ENCODE measurements at regions not wholly inside any gene's neighbourhood (a gene's known extent, or its start where the extent isn't known, plus 50 kb on each side); places are given as distances from the start of the nearest gene placed in this dataset.

DNA sequence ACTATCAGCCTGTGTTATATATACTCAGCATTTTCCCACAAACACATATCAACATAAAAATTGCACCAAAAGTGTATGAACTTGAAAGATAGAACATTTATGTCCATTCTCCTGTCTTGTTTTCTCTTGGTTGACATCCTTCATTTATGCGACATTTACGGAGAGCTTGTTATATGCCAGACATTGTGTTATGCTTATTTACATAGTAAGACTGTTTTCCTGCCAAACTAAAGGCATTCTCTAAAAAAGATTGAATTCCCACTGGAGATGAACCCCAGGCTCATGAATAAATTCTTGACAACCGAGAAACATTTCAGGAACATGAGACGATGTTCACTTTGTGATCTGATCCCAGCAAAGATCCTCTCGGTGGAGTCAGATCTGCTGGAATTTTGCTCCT, 131.0 kb downstream of the RAP2A start:
- FAIRE-seq (no peak), DNase-seq (ENCODE audit: low read depth) (no peak)
- Mint-ChIP-seq H3K36me3 (ENCODE audit: low read depth, unreplicated experiment) (no peaks in the 10 kb centered on the region), H3K4me1 (ENCODE audit: low read depth, unreplicated experiment) (peaks cover 12% of the 10 kb centered on the region), H3K4me3 (ENCODE audit: unreplicated experiment) (no peak overlapping the region), H3K9me3 (ENCODE audit: unreplicated experiment) (no peaks in the 10 kb centered on the region), H3K27ac (ENCODE audit: unreplicated experiment) (no peak overlapping the region), H3K27me3 (ENCODE audit: low read depth, unreplicated experiment) (no peaks in the 10 kb centered on the region)
- Histone ChIP-seq H3K4me1 (ENCODE audit: insufficient read depth, low read length) (no peaks in the 10 kb centered on the region), H3K4me3 (ENCODE audit: insufficient read depth, low read depth, low read length) (no peak overlapping the region), H3K79me2 (ENCODE audit: insufficient read depth, low read length) (no peaks in the 10 kb centered on the region), H3K4me2 (ENCODE audit: low read length) (no peak overlapping the region), H3K27ac (ENCODE audit: low read depth, low read length) (no peak overlapping the region), H3K9me3 (ENCODE audit: insufficient read depth, low read depth, low read length) (no peaks in the 10 kb centered on the region), H3K36me3 (ENCODE audit: insufficient read depth, low read length) (no peaks in the 10 kb centered on the region), H3K27me3 (ENCODE audit: insufficient read depth, low read length) (no peaks in the 10 kb centered on the region), H4K20me1 (ENCODE audit: insufficient read depth, low read length) (no peaks in the 10 kb centered on the region), H3K9ac (ENCODE audit: low read length) (no peak overlapping the region), H2AFZ (ENCODE audit: low read depth, low read length) (no peak overlapping the region)
- TF ChIP-seq EZH2 (IDR thresholded peaks at IDR 0.05; ENCODE audit: insufficient read depth, low read length), result no peak
- TF ChIP-seq, protein P1, sequence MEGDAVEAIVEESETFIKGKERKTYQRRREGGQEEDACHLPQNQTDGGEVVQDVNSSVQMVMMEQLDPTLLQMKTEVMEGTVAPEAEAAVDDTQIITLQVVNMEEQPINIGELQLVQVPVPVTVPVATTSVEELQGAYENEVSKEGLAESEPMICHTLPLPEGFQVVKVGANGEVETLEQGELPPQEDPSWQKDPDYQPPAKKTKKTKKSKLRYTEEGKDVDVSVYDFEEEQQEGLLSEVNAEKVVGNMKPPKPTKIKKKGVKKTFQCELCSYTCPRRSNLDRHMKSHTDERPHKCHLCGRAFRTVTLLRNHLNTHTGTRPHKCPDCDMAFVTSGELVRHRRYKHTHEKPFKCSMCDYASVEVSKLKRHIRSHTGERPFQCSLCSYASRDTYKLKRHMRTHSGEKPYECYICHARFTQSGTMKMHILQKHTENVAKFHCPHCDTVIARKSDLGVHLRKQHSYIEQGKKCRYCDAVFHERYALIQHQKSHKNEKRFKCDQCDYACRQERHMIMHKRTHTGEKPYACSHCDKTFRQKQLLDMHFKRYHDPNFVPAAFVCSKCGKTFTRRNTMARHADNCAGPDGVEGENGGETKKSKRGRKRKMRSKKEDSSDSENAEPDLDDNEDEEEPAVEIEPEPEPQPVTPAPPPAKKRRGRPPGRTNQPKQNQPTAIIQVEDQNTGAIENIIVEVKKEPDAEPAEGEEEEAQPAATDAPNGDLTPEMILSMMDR (IDR thresholded peaks at IDR 0.05; ENCODE audit: insufficient read depth, low read depth, low read length), result no peak

DNA sequence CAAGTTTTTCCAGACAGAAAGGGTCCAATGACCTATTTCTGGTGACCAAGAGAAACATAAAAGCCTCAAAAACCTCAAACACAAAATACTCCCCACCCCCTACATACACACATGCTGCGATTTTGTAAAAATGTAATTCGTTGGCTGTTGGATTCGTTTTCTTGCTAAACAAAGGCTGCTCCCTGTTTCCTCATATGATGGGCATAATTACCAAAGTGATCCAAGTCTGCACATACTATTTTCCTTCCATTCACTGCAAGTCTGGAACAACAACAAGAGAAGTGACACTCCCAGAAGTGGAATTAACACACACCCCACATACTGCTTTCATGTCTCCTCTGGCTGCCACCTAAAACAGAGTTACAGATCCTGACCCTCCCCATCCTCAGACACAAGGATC, 131.9 kb downstream of the RAP2A start:
- Histone ChIP-seq H3K4me3 (ENCODE audit: insufficient read depth, low read depth, low read length) (no peak overlapping the region), H2AFZ (ENCODE audit: low read depth, low read length) (no peak overlapping the region), H3K27ac (ENCODE audit: low read depth, low read length) (no peak overlapping the region), H4K20me1 (ENCODE audit: insufficient read depth, low read length) (no peaks in the 10 kb centered on the region), H3K4me2 (ENCODE audit: low read length) (no peak overlapping the region), H3K4me1 (ENCODE audit: insufficient read depth, low read length) (no peaks in the 10 kb centered on the region), H3K9me3 (ENCODE audit: insufficient read depth, low read depth, low read length) (no peaks in the 10 kb centered on the region), H3K27me3 (ENCODE audit: insufficient read depth, low read length) (no peaks in the 10 kb centered on the region), H3K79me2 (ENCODE audit: insufficient read depth, low read length) (no peaks in the 10 kb centered on the region), H3K9ac (ENCODE audit: low read length) (no peak overlapping the region), H3K36me3 (ENCODE audit: insufficient read depth, low read length) (no peaks in the 10 kb centered on the region)
- no peak overlapping the region for H3K27ac Mint-ChIP-seq (ENCODE audit: unreplicated experiment)
- no peaks in the 10 kb centered on the region for H3K27me3 Mint-ChIP-seq (ENCODE audit: low read depth, unreplicated experiment)
- DNase-seq (ENCODE audit: low read depth) (no peak), FAIRE-seq (no peak)
- H3K36me3 Mint-ChIP-seq (ENCODE audit: low read depth, unreplicated experiment), result no peaks in the 10 kb centered on the region
- no peak for TF ChIP-seq EZH2 (IDR thresholded peaks at IDR 0.05; ENCODE audit: insufficient read depth, low read length)
- TF ChIP-seq, protein P1 (IDR thresholded peaks at IDR 0.05; ENCODE audit: insufficient read depth, low read depth, low read length), result no peak
- H3K4me1 Mint-ChIP-seq (ENCODE audit: low read depth, unreplicated experiment), result peaks cover 11% of the 10 kb centered on the region
- no peaks in the 10 kb centered on the region for H3K9me3 Mint-ChIP-seq (ENCODE audit: unreplicated experiment)
- H3K4me3 Mint-ChIP-seq (ENCODE audit: unreplicated experiment), result no peak overlapping the region

DNA sequence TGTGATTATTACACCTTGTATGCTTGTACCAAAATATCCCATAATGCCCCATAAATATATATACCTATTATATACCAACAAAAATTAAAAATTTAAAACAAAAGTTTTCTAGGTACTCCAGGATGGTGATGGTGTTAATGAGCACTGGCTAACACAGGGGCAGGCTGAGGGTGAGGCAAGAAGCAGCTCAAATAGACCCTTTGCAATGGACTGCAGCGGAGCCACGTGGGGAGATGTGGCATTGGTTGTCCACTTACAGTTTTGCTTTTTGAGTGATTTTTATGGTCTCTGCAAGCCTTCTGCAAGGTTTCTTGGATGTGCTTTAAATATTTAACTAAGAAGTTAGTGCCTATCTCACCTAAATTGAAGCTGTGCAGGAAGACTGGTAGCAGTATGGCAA, 132.9 kb downstream of the RAP2A start:
- H3K9me3 Mint-ChIP-seq (ENCODE audit: unreplicated experiment), result no peaks in the 10 kb centered on the region
- H3K4me3 ChIP-seq (ENCODE audit: insufficient read depth, low read depth, low read length), result no peak overlapping the region
- H3K9me3 ChIP-seq (ENCODE audit: insufficient read depth, low read depth, low read length), result no peaks in the 10 kb centered on the region
- H3K36me3 ChIP-seq (ENCODE audit: insufficient read depth, low read length), result no peaks in the 10 kb centered on the region
- no peaks in the 10 kb centered on the region for H3K27me3 ChIP-seq (ENCODE audit: insufficient read depth, low read length)
- no peaks in the 10 kb centered on the region for H3K36me3 Mint-ChIP-seq (ENCODE audit: low read depth, unreplicated experiment)
- H4K20me1 ChIP-seq (ENCODE audit: insufficient read depth, low read length), result no peaks in the 10 kb centered on the region
- peaks cover 8% of the 10 kb centered on the region for H3K4me1 Mint-ChIP-seq (ENCODE audit: low read depth, unreplicated experiment)
- no peak for FAIRE-seq
- H3K79me2 ChIP-seq (ENCODE audit: insufficient read depth, low read length), result no peaks in the 10 kb centered on the region
- H3K27ac ChIP-seq (ENCODE audit: low read depth, low read length), result no peak overlapping the region
- H3K27ac Mint-ChIP-seq (ENCODE audit: unreplicated experiment), result no peak overlapping the region
- no peak overlapping the region for H3K4me2 ChIP-seq (ENCODE audit: low read length)
- no peaks in the 10 kb centered on the region for H3K27me3 Mint-ChIP-seq (ENCODE audit: low read depth, unreplicated experiment)
- no peak for DNase-seq (ENCODE audit: low read depth)
- no peak overlapping the region for H3K9ac ChIP-seq (ENCODE audit: low read length)
- H3K4me1 ChIP-seq (ENCODE audit: insufficient read depth, low read length), result no peaks in the 10 kb centered on the region
- TF ChIP-seq, protein P1 (IDR thresholded peaks at IDR 0.05; ENCODE audit: insufficient read depth, low read depth, low read length), result no peak
- no peak for TF ChIP-seq EZH2 (IDR thresholded peaks at IDR 0.05; ENCODE audit: insufficient read depth, low read length)
- no peak overlapping the region for H3K4me3 Mint-ChIP-seq (ENCODE audit: unreplicated experiment)
- no peak overlapping the region for H2AFZ ChIP-seq (ENCODE audit: low read depth, low read length)
